Choroid plexus epithelial cell (primary cell): ENCODE measurements at regions not wholly inside any gene's neighbourhood (a gene's known extent, or its start where the extent isn't known, plus 50 kb on each side); places are given as distances from the start of the nearest gene placed in this dataset.

Source experiments
- DNase-seq: peaks from one replicate; pipeline ENCODE4 v3.0.0-alpha.2; 2010; ENCODE audit warnings: low read depth
- H3K4me3 ChIP-seq: 2 replicates; pipeline ENCODE4 v1.5.1; 2011; ENCODE audit warnings: low read depth, mild to moderate bottlenecking, control low read depth, low read length, moderate library complexity
- TF ChIP-seq, protein P1 (sequence below): conservative IDR thresholded peaks from 2 replicates; pipeline ENCODE4 v1.5.1; 2011; ENCODE audit warnings: low read depth, mild to moderate bottlenecking, control low read depth, inconsistent platforms, low read length, moderate library complexity

DNA sequence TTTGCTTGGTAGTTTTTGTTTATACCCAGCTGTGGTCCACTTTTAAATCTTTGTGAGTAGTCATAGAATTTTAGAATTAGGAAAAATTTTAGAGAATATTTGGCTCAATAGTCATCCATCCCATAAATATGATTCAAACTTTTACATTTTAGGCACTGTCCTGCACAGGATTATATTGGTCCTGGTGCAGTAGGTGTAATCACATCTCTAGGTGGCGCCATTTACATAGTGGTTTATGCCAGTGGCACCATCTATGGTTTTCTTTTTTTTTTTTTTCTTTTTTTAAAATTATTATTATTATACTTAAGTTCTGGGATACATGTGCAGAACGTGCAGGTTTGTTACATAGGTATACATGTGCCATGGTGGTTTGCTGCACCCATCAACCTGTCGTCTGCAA lies 260.7 kb upstream of the KCNN2 start:
- H3K4me3 ChIP-seq, result no peak overlapping the region
- peak; percentile 87 for DNase-seq
- TF ChIP-seq, protein P1, sequence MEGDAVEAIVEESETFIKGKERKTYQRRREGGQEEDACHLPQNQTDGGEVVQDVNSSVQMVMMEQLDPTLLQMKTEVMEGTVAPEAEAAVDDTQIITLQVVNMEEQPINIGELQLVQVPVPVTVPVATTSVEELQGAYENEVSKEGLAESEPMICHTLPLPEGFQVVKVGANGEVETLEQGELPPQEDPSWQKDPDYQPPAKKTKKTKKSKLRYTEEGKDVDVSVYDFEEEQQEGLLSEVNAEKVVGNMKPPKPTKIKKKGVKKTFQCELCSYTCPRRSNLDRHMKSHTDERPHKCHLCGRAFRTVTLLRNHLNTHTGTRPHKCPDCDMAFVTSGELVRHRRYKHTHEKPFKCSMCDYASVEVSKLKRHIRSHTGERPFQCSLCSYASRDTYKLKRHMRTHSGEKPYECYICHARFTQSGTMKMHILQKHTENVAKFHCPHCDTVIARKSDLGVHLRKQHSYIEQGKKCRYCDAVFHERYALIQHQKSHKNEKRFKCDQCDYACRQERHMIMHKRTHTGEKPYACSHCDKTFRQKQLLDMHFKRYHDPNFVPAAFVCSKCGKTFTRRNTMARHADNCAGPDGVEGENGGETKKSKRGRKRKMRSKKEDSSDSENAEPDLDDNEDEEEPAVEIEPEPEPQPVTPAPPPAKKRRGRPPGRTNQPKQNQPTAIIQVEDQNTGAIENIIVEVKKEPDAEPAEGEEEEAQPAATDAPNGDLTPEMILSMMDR, result peak; percentile 78

DNA sequence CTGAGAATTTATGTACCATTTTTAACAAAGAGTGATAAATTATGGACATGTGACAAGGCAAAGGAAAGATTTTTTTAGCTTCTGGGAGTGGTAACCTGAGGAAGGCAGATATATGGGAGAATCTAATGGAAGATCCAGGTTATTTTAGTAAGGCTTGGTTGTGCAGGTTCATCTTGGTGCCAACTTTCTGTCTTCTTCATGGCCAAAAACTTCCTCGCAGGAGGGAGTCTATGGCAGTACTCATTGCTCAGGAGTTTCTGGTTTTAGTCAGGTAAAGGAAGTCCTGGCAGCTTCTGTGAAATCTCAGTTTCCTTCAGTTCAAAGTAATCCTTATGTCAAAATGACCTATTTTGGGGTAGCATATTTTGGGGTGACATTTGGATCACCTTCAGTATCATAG lies 248.3 kb upstream of the KCNN2 start:
- DNase-seq, result no peak
- TF ChIP-seq, protein P1, result no peak
- H3K4me3 ChIP-seq, result no peak overlapping the region

DNA sequence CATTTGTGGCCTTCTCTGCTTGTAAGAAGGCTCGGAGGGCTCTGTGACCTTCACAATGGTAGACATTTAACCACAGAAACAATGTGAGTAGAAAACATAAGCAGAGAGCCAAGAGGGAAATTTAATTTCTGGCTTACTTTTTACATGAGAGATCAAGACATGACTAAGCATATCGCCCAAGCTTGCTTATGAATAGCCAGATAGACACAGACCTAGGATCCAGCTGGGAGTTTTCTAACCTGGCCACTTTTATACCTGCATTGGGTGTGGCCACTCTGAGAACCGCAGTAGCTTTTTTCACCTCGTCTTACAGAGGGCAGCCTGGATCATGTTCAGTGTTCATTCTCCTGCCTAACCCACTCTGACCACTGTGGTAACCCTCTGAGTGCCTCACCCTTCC lies 244.9 kb upstream of the KCNN2 start:
- no peak for DNase-seq
- TF ChIP-seq, protein P1, result no peak
- H3K4me3 ChIP-seq, result no peak overlapping the region

DNA sequence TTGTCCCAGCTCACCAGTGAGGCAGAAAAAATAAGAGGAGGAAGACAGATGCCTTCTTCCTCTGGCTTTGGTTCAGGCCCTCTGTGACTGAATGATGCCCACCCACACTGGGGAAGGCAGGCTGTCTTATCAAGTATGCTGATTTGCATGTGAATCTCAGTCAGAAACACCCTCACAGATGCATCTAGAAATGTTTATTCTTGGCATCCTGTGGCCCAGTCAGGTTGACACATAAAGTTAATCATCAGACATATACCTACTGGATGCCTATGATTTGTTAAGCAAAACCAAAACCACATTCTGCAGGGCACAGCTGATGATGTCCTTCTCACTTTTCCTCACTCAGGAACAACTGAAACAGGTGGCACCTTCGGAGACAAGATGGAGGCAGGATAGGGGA lies 243.4 kb upstream of the KCNN2 start:
- TF ChIP-seq, protein P1, result no peak
- H3K4me3 ChIP-seq, result no peak overlapping the region
- DNase-seq, result no peak

DNA sequence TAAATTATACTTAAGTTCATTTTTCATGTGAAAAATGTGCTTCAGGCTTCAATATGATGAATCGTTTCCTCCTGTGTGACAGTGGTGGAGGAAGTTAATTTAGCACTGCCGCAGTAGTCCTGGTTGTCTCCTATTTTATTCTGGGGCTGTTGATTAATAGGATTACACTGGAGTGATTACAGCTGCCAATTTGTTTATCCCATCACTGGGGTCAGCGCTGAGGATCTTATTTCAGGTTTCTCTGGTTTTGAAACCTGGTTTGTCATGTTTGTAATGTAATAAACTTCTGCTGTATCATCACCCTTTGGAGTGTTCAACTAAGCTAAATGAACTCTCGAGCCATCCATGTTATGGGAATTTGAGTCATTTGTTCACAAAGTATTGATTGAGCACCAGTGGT lies 241.7 kb upstream of the KCNN2 start:
- H3K4me3 ChIP-seq, result no peak overlapping the region
- TF ChIP-seq, protein P1, result no peak
- DNase-seq, result no peak

DNA sequence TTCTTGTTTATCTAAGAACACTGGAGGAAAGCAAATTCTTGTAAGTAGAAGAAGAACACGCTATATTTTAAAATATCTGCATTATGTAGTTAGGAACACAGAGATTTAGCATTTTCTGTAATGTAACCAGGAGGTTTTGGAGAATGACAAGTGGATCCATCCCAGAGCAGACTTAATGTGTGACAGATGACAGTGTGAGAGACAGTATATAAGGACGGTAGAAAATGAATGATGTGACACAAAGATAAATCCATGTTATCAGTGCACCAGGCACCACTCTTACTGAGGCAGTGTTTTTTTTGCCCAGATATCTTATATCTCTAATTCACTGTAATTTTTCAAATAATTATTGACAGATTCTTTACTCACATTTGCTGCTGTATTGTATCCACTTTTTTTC lies 239.0 kb upstream of the KCNN2 start:
- no peak overlapping the region for H3K4me3 ChIP-seq
- DNase-seq, result no peak
- TF ChIP-seq, protein P1, result no peak

DNA sequence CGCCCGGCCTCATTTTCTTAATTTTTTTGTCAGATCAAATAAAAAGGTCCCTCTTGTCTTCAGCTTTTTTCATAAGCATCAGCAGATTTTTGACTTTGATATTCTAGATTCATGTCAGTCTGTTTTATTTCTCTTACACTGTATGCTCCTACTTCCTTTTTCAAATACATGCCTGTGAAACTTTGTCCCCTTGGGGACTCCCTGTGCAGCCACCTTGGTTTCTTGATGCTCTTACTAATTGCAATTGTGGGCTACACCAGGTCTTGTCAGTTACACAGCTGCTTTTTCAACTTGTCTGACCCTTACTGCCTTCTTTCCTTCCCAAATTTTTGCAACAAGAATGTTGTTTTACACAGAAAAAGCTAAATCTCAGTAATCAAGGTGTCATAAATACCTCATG lies 238.2 kb upstream of the KCNN2 start:
- TF ChIP-seq, protein P1, result no peak
- no peak for DNase-seq
- H3K4me3 ChIP-seq, result no peak overlapping the region
